Fibroblast of skin of left biceps (primary cell): ENCODE measurements at regions not wholly inside any gene's neighbourhood (a gene's known extent, or its start where the extent isn't known, plus 50 kb on each side); places are given as distances from the start of the nearest gene placed in this dataset.

ENCODE experiments used
- DNase-seq, 2 experiments: peaks; one replicate each; pipeline ENCODE4 v3.0.0-alpha.2; 2013; ENCODE audit warnings: low read depth in 2 of 2

DNA sequence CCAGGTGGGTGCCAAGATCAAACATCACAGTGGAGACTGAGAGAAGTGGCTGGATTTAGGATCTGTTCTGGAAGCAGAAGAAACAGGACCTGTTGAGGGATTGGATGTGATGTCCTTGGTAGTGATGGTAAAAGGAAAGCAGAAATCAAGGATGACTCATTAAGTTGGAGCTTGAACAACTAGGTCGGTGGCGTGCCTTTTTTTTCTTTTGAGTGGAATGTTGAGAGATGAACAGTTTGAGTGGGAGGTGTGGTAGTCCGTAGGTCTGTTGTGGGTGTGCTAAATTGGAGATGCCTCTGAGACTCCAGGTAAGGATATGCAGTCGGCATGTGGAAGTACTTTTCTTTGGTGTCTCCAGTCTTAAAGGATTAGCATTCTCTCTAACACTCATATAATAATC is 92.1 kb upstream of the IL12B start:
- DNase-seq: no peak

DNA sequence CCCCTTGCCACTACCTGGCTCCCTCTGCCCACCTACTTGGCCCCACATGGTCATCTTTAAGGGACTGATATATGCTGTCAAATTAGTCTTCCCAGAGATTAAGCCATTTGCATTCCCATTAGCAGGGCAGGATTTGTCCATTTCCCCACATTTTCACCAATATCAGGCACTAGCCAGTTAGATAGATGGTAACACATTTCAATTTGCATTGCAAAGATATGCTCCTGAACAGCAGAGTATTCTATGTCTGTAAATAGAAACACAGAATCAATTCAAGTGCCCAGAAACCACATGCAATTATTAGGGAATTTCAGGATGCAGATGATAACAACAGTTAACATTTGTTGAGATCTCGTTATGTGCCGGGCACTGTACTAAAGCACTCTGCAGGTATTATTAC is 92.6 kb upstream of the IL12B start:
- no peak for DNase-seq

DNA sequence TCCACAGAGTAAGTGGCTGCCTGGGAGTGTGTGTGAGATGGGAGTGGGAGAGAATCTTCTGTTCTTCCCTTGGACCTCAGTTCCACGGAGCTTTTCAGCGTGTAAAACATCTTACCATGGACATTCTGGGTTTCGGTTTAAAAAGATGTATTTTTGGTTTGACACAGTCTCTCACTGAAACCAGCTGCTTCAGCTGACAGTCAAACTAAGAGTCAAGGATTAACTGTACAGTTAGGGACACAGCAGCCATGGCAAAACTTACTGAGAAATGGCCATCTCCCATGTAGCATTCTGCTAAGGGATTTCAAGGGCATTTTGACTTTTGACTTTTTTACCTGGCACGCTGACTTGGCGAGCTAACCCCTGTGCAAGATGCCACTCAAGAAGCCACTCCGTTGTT is 93.8 kb upstream of the IL12B start:
- DNase-seq: no peak

DNA sequence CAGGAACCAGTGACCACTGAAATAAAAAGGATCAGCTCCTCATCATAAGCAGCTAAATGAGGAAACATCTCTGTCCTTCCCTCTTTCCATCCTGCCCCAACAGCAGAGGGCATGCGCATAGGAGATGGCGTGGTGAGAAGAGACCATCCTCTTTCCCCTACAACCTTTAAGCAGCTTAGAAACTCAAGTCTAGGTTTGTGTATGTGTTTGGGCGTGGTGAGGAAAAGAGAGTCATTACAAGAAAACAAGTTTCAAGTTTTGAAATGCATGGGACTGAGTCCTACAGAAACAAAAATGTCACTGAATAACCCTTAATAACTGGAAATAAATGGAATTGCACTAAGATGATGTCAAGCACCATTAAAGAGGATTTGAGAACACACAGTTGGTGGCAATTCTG is 96.4 kb upstream of the IL12B start:
- no peak for DNase-seq

DNA sequence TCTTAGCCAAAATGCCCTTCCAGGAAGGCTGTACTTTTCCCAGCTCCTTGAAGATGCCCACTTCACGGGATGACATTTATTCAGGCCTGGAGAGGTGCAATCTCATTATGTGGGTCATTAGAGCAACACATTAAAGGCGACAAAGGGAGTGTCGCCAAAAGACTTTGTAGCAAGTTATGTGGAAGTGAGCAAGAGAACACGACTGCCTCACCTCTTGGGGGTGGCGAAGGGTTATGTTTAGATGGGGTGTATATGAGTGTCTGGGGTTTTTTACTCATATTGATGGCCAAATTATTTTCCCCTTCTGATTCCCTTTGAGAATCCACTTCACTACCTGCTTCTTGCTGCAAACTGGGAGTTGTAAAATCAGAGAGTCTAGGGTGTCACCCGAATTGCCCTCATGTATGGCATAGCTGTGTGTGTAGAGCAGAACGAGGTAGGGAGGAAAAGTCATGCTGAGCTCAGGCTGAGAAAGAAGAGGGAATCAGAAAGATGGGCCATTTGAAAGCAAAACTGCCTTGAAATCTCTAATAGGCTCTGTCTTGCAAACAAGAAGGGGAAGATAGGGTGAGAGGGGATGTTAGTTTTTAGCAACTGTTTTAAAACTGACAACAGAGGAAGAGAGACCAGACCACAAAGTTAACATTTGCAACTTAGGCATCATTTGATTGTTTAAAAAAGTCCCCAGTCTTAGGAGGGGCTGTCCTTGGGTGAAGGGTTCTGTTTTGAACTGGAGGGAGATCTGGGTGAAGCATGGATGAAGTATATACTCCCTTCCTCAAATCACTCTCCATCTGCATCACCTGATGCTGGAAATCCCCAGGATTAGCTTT is 97.1 kb upstream of the IL12B start:
- DNase-seq: no peak

DNA sequence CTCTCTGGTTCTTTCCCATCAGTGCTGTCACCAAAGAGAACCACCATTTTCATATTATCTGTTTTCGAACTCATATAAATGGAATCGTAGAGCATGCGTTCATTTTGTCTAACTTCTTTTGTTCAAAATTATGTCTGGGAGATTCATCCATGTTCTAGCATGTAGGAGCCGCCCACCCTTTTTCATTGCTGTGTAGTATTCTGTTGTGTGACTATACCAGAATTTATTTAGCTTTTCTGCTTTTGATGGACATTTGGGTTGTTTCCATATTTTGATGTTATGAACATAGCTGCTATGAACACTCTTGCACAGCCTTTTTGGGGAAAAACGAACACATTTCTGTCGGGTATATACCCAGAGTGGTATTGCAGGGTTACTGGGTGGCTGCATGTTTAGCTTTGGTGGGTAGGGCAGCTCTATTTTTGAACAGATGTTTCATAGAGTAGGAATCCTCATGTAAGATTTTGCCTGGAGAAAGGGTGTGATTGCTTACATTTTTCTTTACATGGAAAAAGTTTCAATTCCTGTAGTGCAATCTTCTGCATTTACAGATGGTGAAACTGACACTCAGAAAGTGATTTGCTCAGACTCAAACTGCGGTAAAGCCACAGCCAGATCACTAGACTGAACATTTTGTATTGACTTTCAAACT is 100.2 kb upstream of the IL12B start:
- no peak for DNase-seq

DNA sequence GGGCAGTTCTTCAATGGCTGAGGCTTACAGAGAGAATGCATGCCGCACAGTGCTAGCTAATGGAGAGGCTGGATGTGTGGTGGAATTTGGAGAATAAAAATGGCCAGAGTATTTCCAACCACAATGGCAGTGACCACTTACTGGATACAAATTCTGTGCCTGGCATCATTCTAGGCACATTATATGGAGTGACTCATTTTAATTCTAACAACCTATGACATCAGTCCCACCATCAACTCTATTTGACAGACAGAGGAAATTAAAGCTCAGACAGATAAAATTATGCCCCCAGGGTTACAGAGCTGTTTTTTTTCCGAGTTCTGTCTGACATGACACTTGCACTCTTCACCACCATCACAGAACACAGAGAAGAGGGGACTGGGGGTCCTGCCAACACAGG is 105.6 kb upstream of the IL12B start:
- DNase-seq: no peak

DNA sequence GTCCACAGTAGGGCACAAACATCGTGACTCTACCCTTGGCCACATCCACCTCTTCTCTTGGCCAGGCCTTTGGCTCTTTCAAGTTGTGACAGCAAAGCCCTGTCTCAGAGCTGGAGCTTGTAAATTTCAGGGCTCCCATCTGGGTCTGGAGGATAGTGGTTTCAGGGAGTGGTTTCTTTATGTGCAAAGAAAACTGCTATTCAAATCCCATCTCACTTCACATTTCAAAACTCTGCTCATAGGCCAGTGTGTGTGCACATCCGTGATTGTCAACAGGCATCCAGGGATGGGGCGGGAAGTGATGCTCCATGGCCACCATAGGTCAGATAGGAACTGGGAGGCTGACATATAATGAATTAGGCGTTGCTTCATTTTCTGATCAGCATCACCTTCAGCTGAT is 107.8 kb upstream of the IL12B start:
- DNase-seq: no peak

DNA sequence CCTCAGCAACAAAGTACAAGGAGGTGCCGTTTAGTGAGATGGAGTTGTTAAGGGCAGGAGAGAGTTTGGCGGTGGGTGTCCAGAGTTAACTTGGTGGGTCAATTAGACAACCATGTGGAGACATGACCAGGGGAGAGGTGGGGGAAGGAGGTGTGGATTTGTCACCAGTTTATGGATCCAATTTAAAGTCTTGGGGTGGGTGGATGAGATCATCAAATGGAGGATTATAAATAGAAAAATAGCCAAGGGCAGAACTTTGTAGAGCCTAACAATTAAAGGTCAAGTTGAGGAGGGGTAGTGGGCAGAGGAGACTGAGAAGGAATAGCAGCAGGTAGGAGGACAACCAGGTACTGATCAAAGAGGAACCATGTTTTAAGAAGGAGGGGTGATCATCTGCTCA is 108.7 kb upstream of the IL12B start:
- DNase-seq: no peak

DNA sequence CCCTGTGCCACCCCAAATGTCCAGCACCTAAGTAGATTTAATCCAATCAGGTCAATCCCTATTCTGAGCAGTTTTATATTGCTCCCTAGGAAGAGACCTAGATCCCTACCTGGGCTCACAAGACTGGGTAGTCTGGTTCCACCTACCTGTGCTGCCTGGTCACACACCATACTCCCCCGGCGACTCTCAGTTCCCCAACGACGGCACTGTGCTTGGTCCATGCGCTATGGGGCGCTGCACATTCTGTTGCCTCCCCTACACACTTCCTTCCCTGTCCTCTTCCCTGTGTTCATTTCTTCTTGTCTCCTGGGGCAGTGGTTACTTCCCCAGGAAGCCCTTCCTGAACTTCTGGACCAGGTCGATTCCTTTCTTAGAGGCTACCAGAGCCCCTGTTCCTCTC is 109.9 kb upstream of the IL12B start:
- no peak for DNase-seq

DNA sequence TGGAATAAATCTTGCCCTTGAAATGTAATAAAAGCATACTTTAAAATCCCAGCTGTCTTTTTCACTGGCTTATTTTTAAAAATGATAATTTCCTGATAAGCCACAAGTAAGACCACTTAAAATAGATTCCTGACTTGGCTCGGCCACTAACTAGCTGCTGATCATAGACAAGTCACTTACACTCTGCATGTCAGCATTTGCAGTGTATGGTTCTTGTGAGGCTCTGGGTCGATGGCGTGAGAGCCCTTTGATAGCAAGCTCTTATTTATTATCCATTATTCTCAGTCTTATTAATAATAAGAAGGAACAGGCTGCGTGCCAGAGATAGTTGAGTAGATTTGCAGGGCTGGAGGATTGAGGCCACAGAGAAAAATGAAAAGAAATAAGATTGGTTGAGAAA is 110.7 kb upstream of the IL12B start:
- DNase-seq: no peak

DNA sequence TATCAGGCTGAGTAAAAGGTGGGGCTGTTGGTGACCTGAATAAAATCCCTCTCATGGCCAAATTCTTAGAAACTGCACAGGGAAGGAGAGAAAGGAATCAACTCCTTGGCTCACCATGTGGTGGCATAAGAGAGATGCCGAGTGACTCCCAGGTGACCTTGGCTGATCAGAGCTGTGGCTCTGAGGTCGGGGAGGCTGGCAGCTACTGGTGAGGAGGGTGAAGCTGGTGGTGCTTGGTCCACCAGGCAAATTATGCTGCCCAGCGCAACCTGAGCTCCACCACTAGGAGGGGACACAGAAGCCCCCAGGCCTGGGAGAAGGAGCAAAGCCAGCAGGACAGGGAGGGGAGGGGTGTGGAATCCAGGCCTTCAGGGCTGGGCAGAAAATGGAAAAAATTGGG is 111.2 kb upstream of the IL12B start:
- DNase-seq: no peak

DNA sequence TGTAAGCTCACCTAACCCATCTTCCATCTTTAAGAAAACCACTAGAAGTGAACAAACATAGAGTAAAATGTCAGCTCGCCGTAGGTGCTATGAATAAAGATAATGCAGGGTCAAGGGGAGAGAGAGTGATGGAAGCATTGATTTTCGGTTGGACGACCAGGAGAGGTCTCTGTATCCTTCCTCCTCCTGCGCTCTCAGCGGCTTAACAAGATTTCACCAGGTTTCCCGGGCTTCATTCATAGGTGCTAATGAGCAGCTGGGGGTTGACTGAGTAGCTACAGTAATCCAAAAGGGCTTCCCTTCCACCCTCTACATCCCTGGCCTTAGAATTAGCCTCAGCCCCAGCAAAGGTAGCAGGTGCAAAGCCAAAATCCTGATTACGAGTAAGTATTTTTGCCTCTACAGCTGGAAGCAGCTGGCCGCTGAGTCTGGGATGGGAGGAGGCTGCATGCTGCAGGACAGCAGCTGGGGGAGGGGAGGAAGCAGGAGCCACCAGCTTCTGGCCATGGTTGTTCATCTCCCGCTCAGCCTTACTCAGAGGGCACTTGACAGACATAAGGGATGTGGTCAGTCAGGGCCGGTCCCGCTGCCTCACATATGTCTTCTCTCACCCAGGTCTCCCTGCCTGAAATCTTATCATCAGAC is 112.0 kb upstream of the IL12B start:
- DNase-seq: no peak

DNA sequence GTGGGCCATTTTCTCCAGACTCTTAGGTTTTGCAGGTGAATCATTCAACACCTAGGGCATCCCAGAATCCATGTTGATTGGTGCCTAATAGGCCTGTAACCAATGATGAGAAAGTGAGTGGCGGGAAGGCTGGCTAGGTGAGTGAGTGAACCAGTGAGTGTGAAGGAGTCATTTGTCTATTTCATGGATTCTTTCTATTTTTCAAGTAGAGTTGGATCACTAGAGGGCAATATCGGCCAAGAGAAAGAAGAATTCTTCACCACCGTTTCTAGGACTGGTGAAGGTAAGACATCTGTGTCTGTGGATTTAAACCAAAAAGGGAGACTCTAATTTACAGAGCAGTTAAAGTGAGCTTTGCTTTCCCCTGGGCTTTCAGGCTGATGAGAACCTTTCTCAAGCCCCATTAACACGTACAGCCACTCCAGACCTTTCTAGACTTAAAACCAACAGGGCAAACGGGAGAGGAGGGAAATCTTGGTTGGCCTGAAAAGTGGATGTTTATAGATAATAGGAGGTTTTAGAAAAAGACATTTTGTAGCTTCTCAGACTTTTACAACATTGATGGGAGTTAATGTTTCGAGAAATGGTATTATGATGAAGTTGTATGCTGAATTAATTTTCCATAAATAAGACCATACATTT is 114.3 kb upstream of the IL12B start:
- DNase-seq: no peak

DNA sequence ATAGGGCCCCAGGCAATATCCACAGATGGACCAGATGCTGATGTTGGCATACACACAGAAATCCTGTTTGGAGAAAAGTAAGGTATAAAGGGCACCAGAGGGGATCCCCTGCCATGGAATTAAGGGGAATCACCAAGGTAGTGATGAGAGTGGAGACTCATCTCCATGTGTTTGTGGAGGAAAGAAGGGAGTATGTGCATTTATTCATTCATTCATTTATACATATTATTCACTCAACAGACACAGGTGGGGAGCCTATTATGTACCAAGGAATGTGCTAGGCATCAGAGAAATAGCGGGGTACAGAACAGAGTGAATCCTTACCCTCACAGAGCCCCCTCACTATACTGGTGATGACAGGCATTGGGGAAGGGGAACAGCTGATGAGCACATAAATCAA is 116.8 kb upstream of the IL12B start:
- no peak for DNase-seq

DNA sequence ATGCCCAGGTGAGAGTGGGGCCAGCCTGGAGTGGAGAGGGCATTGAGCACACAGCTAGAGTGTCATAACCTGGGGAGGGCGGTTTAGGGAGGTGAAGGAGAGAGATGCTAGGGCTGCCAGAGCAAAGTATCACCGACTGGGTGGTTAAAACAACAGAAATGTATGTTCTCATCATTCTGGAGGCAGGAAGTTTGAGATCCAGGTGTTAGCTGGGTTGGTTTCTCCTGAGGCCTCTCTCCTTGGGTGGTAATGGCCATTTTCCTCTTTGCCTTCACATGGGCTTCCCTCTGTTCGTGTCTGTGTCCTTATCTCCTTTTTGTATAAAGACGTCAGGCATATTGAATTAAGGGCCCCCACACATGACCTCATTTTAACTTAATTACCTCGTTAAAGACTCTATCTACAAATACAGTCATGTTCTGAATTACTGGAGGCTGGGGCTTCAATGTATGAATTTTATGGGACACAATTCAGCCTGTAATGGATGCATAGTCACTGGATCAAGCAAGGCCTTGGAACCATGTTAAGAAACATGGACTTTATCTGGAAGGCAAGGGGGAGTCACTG is 118.6 kb upstream of the IL12B start:
- DNase-seq: no peak

DNA sequence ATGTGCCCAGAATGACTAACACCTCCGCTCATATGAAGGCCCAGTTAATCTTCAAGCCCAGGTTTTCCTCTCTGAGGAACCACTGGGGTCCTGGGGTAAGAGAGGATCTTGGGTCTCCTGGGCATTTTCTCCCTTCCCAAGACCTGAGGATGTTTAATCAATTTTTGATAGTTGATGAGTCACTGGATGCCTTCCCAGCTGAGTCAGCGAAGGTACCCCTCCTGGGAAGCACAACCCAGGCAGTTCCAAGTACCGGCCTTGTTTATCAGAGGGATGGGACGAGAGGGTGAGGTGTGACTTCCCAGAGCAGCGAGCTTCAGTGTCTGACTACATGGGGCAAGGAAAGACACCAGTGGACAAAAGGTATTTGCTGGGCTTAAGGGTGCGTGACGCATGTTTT is 119.6 kb upstream of the IL12B start:
- DNase-seq: no peak

DNA sequence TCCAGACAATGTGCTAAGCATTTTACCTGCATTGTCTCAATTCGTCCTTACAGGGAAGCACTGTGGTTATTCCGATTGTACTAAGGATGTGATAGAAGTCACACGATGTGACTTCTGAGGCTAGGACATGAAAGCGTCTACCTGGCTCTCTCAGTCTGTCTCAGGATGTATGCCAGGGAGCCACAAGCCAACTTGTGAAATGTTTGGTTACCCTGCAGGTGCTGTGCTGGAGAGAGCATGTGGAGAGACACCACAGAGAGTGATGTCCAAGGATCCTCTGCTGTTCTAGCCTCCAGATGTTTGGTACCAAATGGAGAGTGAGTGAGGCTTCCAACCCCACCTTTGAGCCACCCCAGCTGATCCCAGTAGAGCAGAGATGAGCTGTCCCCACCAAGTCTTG is 120.1 kb upstream of the IL12B start:
- no peak for DNase-seq

DNA sequence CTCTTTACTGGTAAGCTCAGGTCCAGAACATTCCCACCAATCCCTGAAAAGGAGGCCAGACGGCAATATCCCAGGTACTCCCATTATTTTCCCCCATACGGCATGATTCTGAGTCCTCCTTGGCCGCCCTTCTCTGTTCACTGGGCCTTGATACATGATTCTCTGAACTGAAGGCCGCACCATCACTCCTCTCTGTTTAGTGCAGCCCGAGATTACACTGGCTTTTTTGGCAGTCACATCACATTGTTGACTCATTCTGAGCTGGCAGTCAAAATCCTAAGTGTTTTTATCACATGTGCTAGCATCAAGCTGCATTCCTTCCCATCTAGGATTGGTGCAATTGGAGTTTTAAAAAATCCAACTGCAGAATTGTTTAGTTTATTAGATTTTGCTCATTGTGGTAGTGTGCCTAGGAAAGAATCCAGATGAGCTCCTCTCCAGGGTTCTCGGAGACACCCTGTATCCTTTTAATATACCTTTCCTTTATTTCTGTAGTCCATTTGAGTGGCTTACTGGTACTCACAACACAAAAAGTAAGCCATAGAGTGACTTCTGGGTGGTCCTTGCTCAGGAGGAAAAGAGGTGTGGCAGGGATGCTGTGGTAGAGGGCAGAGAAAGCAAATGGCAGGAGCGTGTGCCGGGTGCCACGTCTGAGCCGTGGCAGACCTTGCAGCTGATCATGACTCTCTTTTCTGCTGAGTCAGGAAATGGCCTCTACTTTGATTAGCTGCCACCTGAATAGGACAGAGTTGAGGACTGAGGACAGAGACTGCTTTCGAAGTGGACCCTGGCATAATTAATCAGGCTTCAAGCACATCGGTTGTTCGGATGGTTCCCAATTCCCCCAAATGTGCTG is 121.1 kb upstream of the IL12B start:
- DNase-seq: peak; percentile 89

DNA sequence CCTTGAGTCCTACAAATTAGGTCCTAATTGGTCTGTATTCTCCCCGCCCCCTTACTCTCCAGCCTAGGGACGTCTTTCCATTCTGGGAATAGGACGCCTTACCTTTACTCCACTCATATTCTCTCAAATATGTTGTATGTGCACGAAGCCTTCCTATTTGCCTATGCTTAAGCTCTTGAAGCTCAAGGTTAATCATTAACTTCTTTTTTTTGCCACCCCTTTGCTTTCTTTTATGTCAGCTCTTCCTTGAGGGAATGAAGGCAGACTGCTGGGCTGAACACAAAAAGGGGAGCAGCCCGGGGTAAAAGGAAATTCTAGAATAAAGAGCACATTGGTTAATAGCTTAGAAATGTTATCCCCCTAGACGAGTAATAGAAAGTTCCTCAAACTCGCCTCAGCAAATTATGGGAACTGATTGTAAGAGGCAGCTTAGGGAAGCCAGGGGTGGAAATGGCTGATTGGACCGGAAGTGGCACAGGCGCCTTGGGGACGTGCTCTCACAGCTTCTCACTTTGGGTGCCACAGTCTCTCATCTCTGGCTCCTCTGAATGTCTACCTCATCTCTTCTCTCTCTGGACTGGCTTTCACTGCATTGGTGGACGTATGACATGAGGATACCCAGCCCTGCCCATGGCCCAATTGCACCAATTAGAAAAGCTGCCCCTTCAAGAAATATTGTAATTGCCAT is 122.3 kb upstream of the IL12B start:
- DNase-seq: no peak

DNA sequence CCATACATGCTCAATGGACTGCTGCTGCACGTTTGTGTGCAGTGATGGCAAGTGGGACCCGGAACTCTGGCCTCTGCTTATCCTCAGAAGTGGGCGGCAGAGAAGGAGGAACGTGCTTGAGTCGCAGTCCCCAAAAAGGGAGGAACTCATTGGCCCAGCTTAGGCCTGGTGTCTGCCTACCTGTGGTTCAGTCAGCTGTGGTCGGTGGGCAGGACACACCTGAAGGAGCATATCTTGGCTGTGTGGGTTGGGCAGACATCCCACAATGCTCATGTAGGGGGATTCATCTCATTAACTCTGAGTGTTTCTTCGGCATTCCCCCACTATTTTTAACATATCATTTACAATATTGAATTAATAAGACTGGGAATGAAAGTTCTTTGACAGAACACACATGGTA is 122.9 kb upstream of the IL12B start:
- DNase-seq: no peak
